Progenitor cell of endocrine pancreas (in vitro differentiated cells): ENCODE measurements at regions not wholly inside any gene's neighbourhood (a gene's known extent, or its start where the extent isn't known, plus 50 kb on each side); places are given as distances from the start of the nearest gene placed in this dataset.
"Not testable (repeated sequence)": the region's sequence is repeated elsewhere in the genome, so short reads cannot be mapped to it uniquely, and the experiment has no call there.

ENCODE experiments used
- DNase-seq: peaks from one replicate; pipeline ENCODE4 v3.0.0; 2021; ENCODE audit warnings: low spot score; ENCODE audit not compliant: unreplicated experiment
- H3K27ac Mint-ChIP-seq: 2 replicates; pipeline ENCODE4 v1.8.0; 2021; ENCODE audit warnings: mild to moderate bottlenecking, moderate library complexity, mixed read lengths
- H3K27me3 Mint-ChIP-seq: 2 replicates; pipeline ENCODE4 v1.8.0; 2021; ENCODE audit warnings: mixed read lengths
- H3K36me3 Mint-ChIP-seq: 2 replicates; pipeline ENCODE4 v1.8.0; 2022; ENCODE audit warnings: mixed read lengths; ENCODE audit not compliant: insufficient read depth
- H3K4me1 Mint-ChIP-seq: 2 replicates; pipeline ENCODE4 v1.8.0; 2021; ENCODE audit warnings: low read depth, mixed read lengths
- H3K4me3 Mint-ChIP-seq: 2 replicates; pipeline ENCODE4 v1.8.0; 2021; ENCODE audit warnings: low read depth, mild to moderate bottlenecking, moderate library complexity, mixed read lengths
- H3K9me3 Mint-ChIP-seq: 2 replicates; pipeline ENCODE4 v1.8.0; 2021; ENCODE audit warnings: low read depth, mixed read lengths
- TF ChIP-seq, protein P1 (sequence below): fragments of 200-600 bp; sonication (generic); IDR thresholded peaks from one replicate; pipeline ENCODE4 v1.5.0; 2021; ENCODE audit warnings: antibody characterized with exemption, mild to moderate bottlenecking; ENCODE audit not compliant: unreplicated experiment

- Mint-ChIP-seq H3K36me3 (no peaks in the 10 kb centered on the region), H3K4me3 (no peak overlapping the region), H3K27ac (no peak overlapping the region), H3K27me3 (no peaks in the 10 kb centered on the region), H3K4me1 (no peaks in the 10 kb centered on the region), H3K9me3 (no peaks in the 10 kb centered on the region)
- TF ChIP-seq, protein P1, sequence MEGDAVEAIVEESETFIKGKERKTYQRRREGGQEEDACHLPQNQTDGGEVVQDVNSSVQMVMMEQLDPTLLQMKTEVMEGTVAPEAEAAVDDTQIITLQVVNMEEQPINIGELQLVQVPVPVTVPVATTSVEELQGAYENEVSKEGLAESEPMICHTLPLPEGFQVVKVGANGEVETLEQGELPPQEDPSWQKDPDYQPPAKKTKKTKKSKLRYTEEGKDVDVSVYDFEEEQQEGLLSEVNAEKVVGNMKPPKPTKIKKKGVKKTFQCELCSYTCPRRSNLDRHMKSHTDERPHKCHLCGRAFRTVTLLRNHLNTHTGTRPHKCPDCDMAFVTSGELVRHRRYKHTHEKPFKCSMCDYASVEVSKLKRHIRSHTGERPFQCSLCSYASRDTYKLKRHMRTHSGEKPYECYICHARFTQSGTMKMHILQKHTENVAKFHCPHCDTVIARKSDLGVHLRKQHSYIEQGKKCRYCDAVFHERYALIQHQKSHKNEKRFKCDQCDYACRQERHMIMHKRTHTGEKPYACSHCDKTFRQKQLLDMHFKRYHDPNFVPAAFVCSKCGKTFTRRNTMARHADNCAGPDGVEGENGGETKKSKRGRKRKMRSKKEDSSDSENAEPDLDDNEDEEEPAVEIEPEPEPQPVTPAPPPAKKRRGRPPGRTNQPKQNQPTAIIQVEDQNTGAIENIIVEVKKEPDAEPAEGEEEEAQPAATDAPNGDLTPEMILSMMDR = no peak
- no peak for DNase-seq
Measured at GRCh38 chrX:138986866-138987265, 275.3 kb upstream of the FGF13 start.

- no peak overlapping the region for H3K27ac Mint-ChIP-seq
- no peak overlapping the region for H3K4me3 Mint-ChIP-seq
- H3K27me3 Mint-ChIP-seq = no peaks in the 10 kb centered on the region
- H3K36me3 Mint-ChIP-seq = no peaks in the 10 kb centered on the region
- no peak for DNase-seq
- no peaks in the 10 kb centered on the region for H3K4me1 Mint-ChIP-seq
- H3K9me3 Mint-ChIP-seq = no peaks in the 10 kb centered on the region
- TF ChIP-seq, protein P1 = no peak
Measured at GRCh38 chrX:138986235-138986634, 274.7 kb upstream of the FGF13 start.

GRCh38 chrX:138982365-138982764 lies 270.8 kb upstream of the FGF13 start:
- DNase-seq = no peak
- Mint-ChIP-seq H3K27me3 (no peaks in the 10 kb centered on the region), H3K4me1 (peaks cover 3% of the 10 kb centered on the region), H3K36me3 (no peaks in the 10 kb centered on the region), H3K27ac (no peak overlapping the region), H3K9me3 (no peaks in the 10 kb centered on the region), H3K4me3 (no peak overlapping the region)
- TF ChIP-seq, protein P1 = no peak

DNA sequence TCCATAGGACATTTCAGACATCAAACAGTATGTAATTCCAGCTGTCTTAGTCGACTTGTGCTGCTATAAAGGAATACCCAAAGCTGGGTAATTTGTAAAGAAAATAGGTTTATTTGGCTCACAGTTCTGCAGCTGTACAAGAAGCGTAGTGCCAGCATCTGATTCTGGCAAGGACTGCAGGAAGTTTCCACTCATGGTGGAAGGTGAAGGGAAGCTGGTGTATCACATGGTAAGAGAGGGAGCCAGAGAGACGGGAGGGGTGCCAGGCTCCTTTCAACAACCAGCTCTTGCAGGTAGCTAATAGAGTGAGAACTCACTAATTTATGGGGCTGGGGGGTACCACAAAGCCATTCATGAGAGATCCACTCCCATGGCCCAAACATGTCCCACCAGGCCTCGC lies 253.0 kb upstream of the FGF13 start:
- no peak overlapping the region for H3K27ac Mint-ChIP-seq
- no peak overlapping the region for H3K4me3 Mint-ChIP-seq
- no peak for DNase-seq
- peaks cover 4% of the 10 kb centered on the region for H3K9me3 Mint-ChIP-seq
- H3K4me1 Mint-ChIP-seq = no peaks in the 10 kb centered on the region
- H3K36me3 Mint-ChIP-seq = peaks cover 4% of the 10 kb centered on the region
- TF ChIP-seq, protein P1 = no peak
- no peaks in the 10 kb centered on the region for H3K27me3 Mint-ChIP-seq

- H3K4me1 Mint-ChIP-seq, H3K4me3 Mint-ChIP-seq, H3K36me3 Mint-ChIP-seq, H3K27ac Mint-ChIP-seq, DNase-seq, H3K9me3 Mint-ChIP-seq, H3K27me3 Mint-ChIP-seq: not testable (repeated sequence)
Measured at GRCh38 chrX:138962419-138962818, 250.9 kb upstream of the FGF13 start.

- DNase-seq = no peak
- H3K27ac Mint-ChIP-seq = no peak overlapping the region
- peaks cover 5% of the 10 kb centered on the region for H3K9me3 Mint-ChIP-seq
- H3K36me3 Mint-ChIP-seq = no peaks in the 10 kb centered on the region
- H3K4me3 Mint-ChIP-seq = no peak overlapping the region
- TF ChIP-seq, protein P1 = no peak
- H3K27me3 Mint-ChIP-seq = no peaks in the 10 kb centered on the region
- peaks cover 2% of the 10 kb centered on the region for H3K4me1 Mint-ChIP-seq
Measured at GRCh38 chrX:138954976-138955375, 243.5 kb upstream of the FGF13 start.
